ENCODE measurements at regions not wholly inside any gene's neighbourhood (a gene's known extent, or its start where the extent isn't known, plus 50 kb on each side); places are given as distances from the start of the nearest gene placed in this dataset.

DNA sequence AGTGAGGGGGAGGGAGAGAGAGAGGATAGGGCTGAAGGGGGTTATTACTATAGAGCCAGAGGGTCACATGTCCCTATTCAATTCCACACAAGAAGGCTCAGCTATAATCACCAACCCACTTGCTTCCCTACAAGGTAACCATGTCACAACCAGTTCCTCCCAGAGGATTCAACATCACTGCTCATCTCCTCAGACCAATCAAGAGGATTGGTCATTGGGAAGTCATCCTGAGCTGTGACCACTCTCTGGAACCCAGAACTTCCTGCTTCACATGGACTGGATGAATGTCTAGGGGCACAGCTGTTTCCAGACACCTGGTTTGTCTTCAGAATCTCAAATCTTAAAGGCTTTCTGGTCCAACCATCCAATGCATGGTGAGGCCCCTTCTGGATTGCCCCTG lies 154.9 kb upstream of the SDK2 start:
- TF ChIP-seq, protein P1, sequence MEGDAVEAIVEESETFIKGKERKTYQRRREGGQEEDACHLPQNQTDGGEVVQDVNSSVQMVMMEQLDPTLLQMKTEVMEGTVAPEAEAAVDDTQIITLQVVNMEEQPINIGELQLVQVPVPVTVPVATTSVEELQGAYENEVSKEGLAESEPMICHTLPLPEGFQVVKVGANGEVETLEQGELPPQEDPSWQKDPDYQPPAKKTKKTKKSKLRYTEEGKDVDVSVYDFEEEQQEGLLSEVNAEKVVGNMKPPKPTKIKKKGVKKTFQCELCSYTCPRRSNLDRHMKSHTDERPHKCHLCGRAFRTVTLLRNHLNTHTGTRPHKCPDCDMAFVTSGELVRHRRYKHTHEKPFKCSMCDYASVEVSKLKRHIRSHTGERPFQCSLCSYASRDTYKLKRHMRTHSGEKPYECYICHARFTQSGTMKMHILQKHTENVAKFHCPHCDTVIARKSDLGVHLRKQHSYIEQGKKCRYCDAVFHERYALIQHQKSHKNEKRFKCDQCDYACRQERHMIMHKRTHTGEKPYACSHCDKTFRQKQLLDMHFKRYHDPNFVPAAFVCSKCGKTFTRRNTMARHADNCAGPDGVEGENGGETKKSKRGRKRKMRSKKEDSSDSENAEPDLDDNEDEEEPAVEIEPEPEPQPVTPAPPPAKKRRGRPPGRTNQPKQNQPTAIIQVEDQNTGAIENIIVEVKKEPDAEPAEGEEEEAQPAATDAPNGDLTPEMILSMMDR (IDR thresholded peaks at IDR 0.05; ENCODE audit: low read length) = no peak
- TF ChIP-seq EZH2 (optimal IDR thresholded peaks at IDR 0.05; ENCODE audit: low read depth, low read length) = no peak
- H3K36me3 ChIP-seq (replicated peaks; ENCODE audit: insufficient read depth, low read length) = no peaks in the 10 kb centered on the region
- no peak overlapping the region for H3K9ac ChIP-seq (ENCODE audit: low read length)

DNA sequence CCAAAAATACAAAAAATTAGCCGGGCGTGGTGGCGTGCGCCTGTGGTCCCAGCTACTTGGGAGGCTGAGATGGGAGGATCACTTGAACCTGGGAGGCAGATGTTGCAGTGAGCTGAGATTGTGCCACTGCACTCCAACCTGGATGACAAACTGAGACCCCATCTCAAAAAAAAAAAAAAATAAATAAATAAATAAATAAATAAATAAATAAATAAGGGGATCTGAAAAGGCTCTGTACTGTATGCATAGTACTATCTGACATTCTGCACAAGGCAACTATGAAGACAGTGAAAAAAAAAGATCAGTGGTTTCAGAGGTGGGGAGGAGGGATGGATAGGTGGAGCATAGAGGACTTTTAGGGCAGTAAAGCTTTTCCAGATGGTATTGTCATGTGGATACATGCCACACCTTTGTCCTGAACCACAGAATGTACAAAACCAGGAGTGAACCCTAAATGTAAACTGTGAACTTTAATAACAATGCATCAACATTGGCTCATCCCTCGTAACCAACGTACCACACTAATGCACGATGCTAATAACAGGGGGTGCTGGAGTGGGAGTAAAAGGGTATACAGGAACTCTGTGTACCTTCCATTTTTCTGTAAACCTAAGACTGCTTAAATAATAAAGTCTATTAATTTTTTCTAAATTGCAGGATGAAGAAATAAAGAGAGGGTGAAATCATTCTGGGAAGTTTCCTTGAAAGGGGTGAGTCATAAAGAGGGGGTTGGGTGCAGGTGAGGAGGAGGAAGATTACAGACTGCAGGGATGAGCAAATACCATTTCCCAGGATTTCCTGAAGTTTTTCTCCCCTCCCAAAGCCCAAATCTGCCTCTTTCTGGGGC lies 155.8 kb upstream of the SDK2 start:
- Histone ChIP-seq H2AFZ (ENCODE audit: low read length) (no peak overlapping the region), H3K9me3 (replicated peaks; ENCODE audit: insufficient read depth, low read length) (no peaks in the 10 kb centered on the region), H3K36me3 (replicated peaks; ENCODE audit: insufficient read depth, low read length) (no peaks in the 10 kb centered on the region), H3K4me1 (ENCODE audit: low read length) (no peaks in the 10 kb centered on the region), H3K4me3 (ENCODE audit: low read length) (no peak overlapping the region), H3K9ac (ENCODE audit: low read length) (no peak overlapping the region), H3K4me2 (ENCODE audit: low read depth, low read length) (no peak overlapping the region), H3K79me2 (ENCODE audit: low read length) (no peaks in the 10 kb centered on the region), H3K9me2 (replicated peaks; ENCODE audit: insufficient read depth, low read length) (no peaks in the 10 kb centered on the region), H4K20me1 (ENCODE audit: insufficient read depth, low read length) (no peaks in the 10 kb centered on the region), H3K27me3 (replicated peaks; ENCODE audit: insufficient read depth, low read length) (peaks cover 57% of the 10 kb centered on the region; the same call in 1 of the 2 replicates), H3F3A (ENCODE audit: insufficient read depth, low read length) (no peaks in the 10 kb centered on the region), H3K27ac (ENCODE audit: low read length) (no peak overlapping the region)
- DNase-seq = no peak
- TF ChIP-seq, protein P1 (IDR thresholded peaks at IDR 0.05; ENCODE audit: low read length) = no peak
- TF ChIP-seq EZH2phosphoT487 (IDR thresholded peaks at IDR 0.05; ENCODE audit: low read length) (no peak), EZH2 (optimal IDR thresholded peaks at IDR 0.05; ENCODE audit: low read depth, low read length) (no peak)

More for the DNA sequence above, 154.9 kb upstream of the SDK2 start:
- no peak for DNase-seq
- H3K9me2 ChIP-seq (replicated peaks; ENCODE audit: insufficient read depth, low read length) = no peaks in the 10 kb centered on the region
- no peak overlapping the region for H3K27ac ChIP-seq (ENCODE audit: low read length)
- no peaks in the 10 kb centered on the region for H3K79me2 ChIP-seq (ENCODE audit: low read length)
- H2AFZ ChIP-seq (ENCODE audit: low read length) = no peak overlapping the region
- no peaks in the 10 kb centered on the region for H3K9me3 ChIP-seq (replicated peaks; ENCODE audit: insufficient read depth, low read length)
- H4K20me1 ChIP-seq (ENCODE audit: insufficient read depth, low read length) = no peaks in the 10 kb centered on the region
- H3K27me3 ChIP-seq (replicated peaks; ENCODE audit: insufficient read depth, low read length) = peaks cover 58% of the 10 kb centered on the region; the same call in 1 of the 2 replicates
- no peaks in the 10 kb centered on the region for H3F3A ChIP-seq (ENCODE audit: insufficient read depth, low read length)
- H3K4me2 ChIP-seq (ENCODE audit: low read depth, low read length) = no peak overlapping the region
- no peaks in the 10 kb centered on the region for H3K4me1 ChIP-seq (ENCODE audit: low read length)
- no peak overlapping the region for H3K4me3 ChIP-seq (ENCODE audit: low read length)

DNA sequence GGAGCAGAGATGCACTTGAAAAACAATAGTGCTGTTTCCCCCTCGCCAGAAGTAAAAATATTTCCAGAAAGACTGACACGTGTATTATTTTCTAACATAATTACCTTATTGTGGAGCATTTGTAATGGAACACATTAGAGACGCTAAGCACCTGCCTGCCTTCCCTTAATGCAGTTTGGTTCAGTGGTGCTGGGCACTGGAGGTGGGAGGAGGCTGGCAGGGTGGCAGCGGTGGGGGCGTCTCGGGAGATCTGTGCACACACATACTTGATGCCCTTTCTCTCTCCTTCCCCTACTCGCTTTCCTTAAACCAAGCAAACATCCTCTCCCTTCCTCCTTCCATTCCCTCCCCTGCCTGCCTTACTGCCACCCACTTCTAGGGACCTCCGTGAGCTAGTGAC lies 156.6 kb upstream of the SDK2 start:
- H3K9me2 ChIP-seq (replicated peaks; ENCODE audit: insufficient read depth, low read length) = no peaks in the 10 kb centered on the region
- no peaks in the 10 kb centered on the region for H3F3A ChIP-seq (ENCODE audit: insufficient read depth, low read length)
- H3K9ac ChIP-seq (ENCODE audit: low read length) = no peak overlapping the region
- H4K20me1 ChIP-seq (ENCODE audit: insufficient read depth, low read length) = no peaks in the 10 kb centered on the region
- H3K4me3 ChIP-seq (ENCODE audit: low read length) = no peak overlapping the region
- H3K4me2 ChIP-seq (ENCODE audit: low read depth, low read length) = no peak overlapping the region
- no peaks in the 10 kb centered on the region for H3K36me3 ChIP-seq (replicated peaks; ENCODE audit: insufficient read depth, low read length)
- TF ChIP-seq EZH2phosphoT487 (IDR thresholded peaks at IDR 0.05; ENCODE audit: low read length) (no peak), EZH2 (optimal IDR thresholded peaks at IDR 0.05; ENCODE audit: low read depth, low read length) (no peak)
- TF ChIP-seq, protein P1 (IDR thresholded peaks at IDR 0.05; ENCODE audit: low read length) = no peak
- no peak overlapping the region for H2AFZ ChIP-seq (ENCODE audit: low read length)
- peaks cover 56% of the 10 kb centered on the region; the same call in 1 of the 2 replicates for H3K27me3 ChIP-seq (replicated peaks; ENCODE audit: insufficient read depth, low read length)
- no peaks in the 10 kb centered on the region for H3K79me2 ChIP-seq (ENCODE audit: low read length)
- no peak for DNase-seq
- H3K27ac ChIP-seq (ENCODE audit: low read length) = no peak overlapping the region
- H3K4me1 ChIP-seq (ENCODE audit: low read length) = no peaks in the 10 kb centered on the region
- no peaks in the 10 kb centered on the region for H3K9me3 ChIP-seq (replicated peaks; ENCODE audit: insufficient read depth, low read length)

All from MM.1S (cell line).